ENCODE measurements at regions not wholly inside any gene's neighbourhood (a gene's known extent, or its start where the extent isn't known, plus 50 kb on each side); places are given as distances from the start of the nearest gene placed in this dataset.

- peak; percentile 73 for DNase-seq (ENCODE audit: low read depth)
- H3K4me3 ChIP-seq (ENCODE audit: control insufficient read depth, low read depth, low read length), result no peak overlapping the region
- no peak for TF ChIP-seq CTCF (conservative IDR thresholded peaks at IDR 0.05; ENCODE audit: control insufficient read depth, insufficient read depth, low read depth, low read length)
Observed at GRCh38 chr4:57425610-57426009, 315.4 kb upstream of the IGFBP7 start.

- H3K4me3 ChIP-seq (ENCODE audit: control insufficient read depth, low read depth, low read length), result no peak overlapping the region
- TF ChIP-seq CTCF (conservative IDR thresholded peaks at IDR 0.05; ENCODE audit: control insufficient read depth, insufficient read depth, low read depth, low read length), result no peak
- peak; percentile 87 for DNase-seq (ENCODE audit: low read depth)
Observed at GRCh38 chr4:57424232-57424897, 314.2 kb upstream of the IGFBP7 start.

GRCh38 chr4:57418133-57418532 is 307.9 kb upstream of the IGFBP7 start:
- no peak for DNase-seq (ENCODE audit: low read depth)
- H3K4me3 ChIP-seq (ENCODE audit: control insufficient read depth, low read depth, low read length), result no peak overlapping the region
- no peak for TF ChIP-seq CTCF (conservative IDR thresholded peaks at IDR 0.05; ENCODE audit: control insufficient read depth, insufficient read depth, low read depth, low read length)

GRCh38 chr4:57412259-57413054 is 302.3 kb upstream of the IGFBP7 start:
- no peak for TF ChIP-seq CTCF (conservative IDR thresholded peaks at IDR 0.05; ENCODE audit: control insufficient read depth, insufficient read depth, low read depth, low read length)
- no peak for DNase-seq (ENCODE audit: low read depth)
- H3K4me3 ChIP-seq (ENCODE audit: control insufficient read depth, low read depth, low read length), result no peak overlapping the region

GRCh38 chr4:57410331-57411052 is 300.3 kb upstream of the IGFBP7 start:
- no peak for DNase-seq (ENCODE audit: low read depth)
- no peak for TF ChIP-seq CTCF (conservative IDR thresholded peaks at IDR 0.05; ENCODE audit: control insufficient read depth, insufficient read depth, low read depth, low read length)
- H3K4me3 ChIP-seq (ENCODE audit: control insufficient read depth, low read depth, low read length), result no peak overlapping the region

GRCh38 chr4:57405359-57405758 is 295.2 kb upstream of the IGFBP7 start:
- H3K4me3 ChIP-seq (ENCODE audit: control insufficient read depth, low read depth, low read length), result no peak overlapping the region
- no peak for TF ChIP-seq CTCF (conservative IDR thresholded peaks at IDR 0.05; ENCODE audit: control insufficient read depth, insufficient read depth, low read depth, low read length)
- no peak for DNase-seq (ENCODE audit: low read depth)
